HepG2 (cell line): ENCODE measurements at regions not wholly inside any gene's neighbourhood (a gene's known extent, or its start where the extent isn't known, plus 50 kb on each side); places are given as distances from the start of the nearest gene placed in this dataset.

Experiments used
- ATAC-seq: fragments of 200-7000 bp; cut with Tn5 transposase; 3 replicates; pipeline ENCODE4 v1.9.1; 2020; ENCODE audit warnings: mild to moderate bottlenecking, moderate library complexity
- BruUV-seq: library from RNA; stranded (reverse); fragments of 400-500 nt; replicated peaks from 2 replicates; lab custom pipeline; 2021; lab: Mats Ljungman, UMichigan
- CTCF ChIA-PET: fragments of 300-600 bp; formaldehyde crosslinking; extraction: SDS; loops from one replicate; lab custom pipeline; 2021; ENCODE audit warnings: low total read pairs, inconsistent platforms, low intra/inter-chr PET ratio; lab: Yijun Ruan, JAX
- POLR2A ChIA-PET: fragments of 350-600 bp; sonication (Branson Sonifier 250); formaldehyde crosslinking; loops from one replicate; lab custom pipeline; 2020; ENCODE audit warnings: antibody characterized with exemption, inconsistent platforms; lab: Yijun Ruan, JAX
- DNase-seq: peaks from one replicate; pipeline ENCODE4 v3.0.0-alpha.2; 2015; ENCODE audit warnings: low spot score
- FAIRE-seq: peaks from 3 replicates; lab custom pipeline; 2011; peaks lifted over from hg19 to GRCh38; lab: Jason Lieb, UNC
- H2AFZ ChIP-seq: one replicate; pipeline ENCODE4 v1.6.1; 2011; ENCODE audit warnings: low read length, inconsistent platforms
- H3K27ac ChIP-seq: fragments of 300-600 bp; 3 replicates; pipeline ENCODE4 v1.8.0; 2011; ENCODE audit warnings: mixed run types, mild to moderate bottlenecking, mixed read lengths, low read length, inconsistent platforms; ENCODE audit not compliant: insufficient read depth; ENCODE audit errors: extremely low read length
- H3K27me3 ChIP-seq, 2 experiments: fragments of 200-600 bp in 1 of 2; 2 replicates in 1 of 2; 3 replicates in 1 of 2; pipeline versions ENCODE4 v1.6.0 to v1.8.0; 2011; ENCODE audit warnings: low read length in 2 of 2, mild to moderate bottlenecking in 2 of 2, moderate library complexity in 2 of 2, inconsistent platforms in 1 of 2; ENCODE audit not compliant: insufficient read depth in 2 of 2, control insufficient read depth in 1 of 2
- H3K36me3 ChIP-seq, 2 experiments: fragments of 200-600 bp in 1 of 2; replicated peaks in 1 of 2; 2 replicates in 1 of 2; 3 replicates in 1 of 2; pipeline versions ENCODE4 v1.5.1 to v1.8.0; 2011; ENCODE audit warnings: low read length in 2 of 2, inconsistent platforms in 1 of 2; ENCODE audit not compliant: insufficient read depth in 2 of 2, control insufficient read depth in 1 of 2
- H3K4me1 ChIP-seq: 2 replicates; pipeline ENCODE4 v1.5.1; 2012; ENCODE audit warnings: low read length, inconsistent platforms; ENCODE audit not compliant: insufficient read depth
- H3K4me2 ChIP-seq: 2 replicates; pipeline ENCODE4 v1.6.0; 2011; ENCODE audit warnings: low read depth, low read length, inconsistent platforms
- H3K4me3 ChIP-seq, 3 experiments: fragments of 200-600 bp in 1 of 3; sonication (generic), shearing (Covaris generic) in 1 of 3; replicated peaks in 1 of 3; 2 replicates each; pipeline ENCODE4 v1.5.1; 2011 to 2016; ENCODE audit warnings: low read length in 3 of 3, inconsistent platforms in 2 of 3, low read depth in 2 of 3, mild to moderate bottlenecking in 2 of 3, control low read depth in 1 of 3, mixed read lengths in 1 of 3; ENCODE audit not compliant: insufficient read depth in 1 of 3
- H3K79me2 ChIP-seq: one replicate; pipeline ENCODE4 v1.6.1; 2011; ENCODE audit warnings: low read length, inconsistent platforms; ENCODE audit not compliant: insufficient read depth
- H3K9ac ChIP-seq: 2 replicates; pipeline ENCODE4 v1.6.0; 2011; ENCODE audit warnings: mild to moderate bottlenecking, low read depth, low read length, inconsistent platforms; ENCODE audit not compliant: insufficient read depth
- H3K9me3 ChIP-seq: 2 replicates; pipeline ENCODE4 v1.5.1; 2012; ENCODE audit warnings: mild to moderate bottlenecking, low read length
- H4K20me1 ChIP-seq: 2 replicates; pipeline ENCODE4 v1.6.0; 2011; ENCODE audit warnings: inconsistent platforms, mild to moderate bottlenecking, low read length, moderate library complexity; ENCODE audit not compliant: insufficient read depth
- HOMEZ ChIP-seq: IDR thresholded peaks from 2 replicates; pipeline ENCODE4 v1.6.1; 2016; ENCODE audit warnings: low read depth
- MED1 ChIP-seq: sonication (generic); formaldehyde crosslinking; IDR thresholded peaks from 2 replicates; pipeline ENCODE4 v1.4.0; 2020; ENCODE audit warnings: missing genetic modification reagents
- STAG1 ChIP-seq: sonication (generic); formaldehyde crosslinking; IDR thresholded peaks from 2 replicates; pipeline ENCODE4 v1.4.0; 2020; ENCODE audit warnings: missing genetic modification reagents
- TEAD3 ChIP-seq: optimal IDR thresholded peaks from 2 replicates; pipeline ENCODE3; 2016; ENCODE audit warnings: borderline replicate concordance
- ZBTB37 ChIP-seq: sonication (generic); formaldehyde crosslinking; IDR thresholded peaks from 2 replicates; pipeline ENCODE4 v1.4.0; 2020; ENCODE audit warnings: mild to moderate bottlenecking, missing genetic modification reagents
- ZC3H4 ChIP-seq: sonication (generic); formaldehyde crosslinking; IDR thresholded peaks from 2 replicates; pipeline ENCODE4 v1.4.0; 2020; ENCODE audit warnings: missing genetic modification reagents, borderline replicate concordance
- ZNF235 ChIP-seq: sonication (generic); formaldehyde crosslinking; IDR thresholded peaks from 2 replicates; pipeline ENCODE4 v1.8.1; 2023; ENCODE audit warnings: mild to moderate bottlenecking, missing genetic modification reagents, borderline replicate concordance
- WGBS: methylation state at CpG from one replicate; pipeline ENCODE4 v1.1.6; 2017; ENCODE audit warnings: low lambda C conversion rate; 5-methylcytosine and 5-hydroxymethylcytosine counted together
- in situ Hi-C: cut with HindIII; loops from 2 replicates; pipeline ENCODE4 v1.10.0; 2017; ENCODE audit warnings: low pct_unique_long_range_greater_than_20kb; ENCODE audit not compliant: extremely low pct_ligation_motif_present
- intact Hi-C: fragments of 100-400 bp; cut with micrococcal nuclease; formaldehyde crosslinking; loops from one replicate; pipeline ENCODE4 v1.10.0; 2022; ENCODE audit not compliant: unreplicated experiment

GRCh38 chr11:130722401-130722800 lies 193.9 kb downstream of the SNX19 start:
- Histone ChIP-seq H3K79me2 (no peaks in the 10 kb centered on the region), H3K4me3 (no peak overlapping the region), H2AFZ (no peak overlapping the region), H3K4me2 (no peak overlapping the region), H3K9ac (no peak overlapping the region), H3K27me3 (peaks cover 1 to 21% of the 10 kb centered on the region in 2 experiments; a peak in 2 of 5 replicates), H3K36me3 (no peaks in the 10 kb centered on the region), H4K20me1 (0 out of 2 replicates have a peak, but pooled peaks cover 3% of the 10 kb centered on the region), H3K9me3 (no peaks in the 10 kb centered on the region), H3K4me1 (no peaks in the 10 kb centered on the region), H3K27ac (no peak overlapping the region)
- ChIA-PET POLR2A (no interaction called here), CTCF (no interaction called here)
- TF ChIP-seq STAG1 = no peak
- intact Hi-C loops (no loop called here), in situ Hi-C loops (no loop called here)
- DNase-seq (no peak), FAIRE-seq (no peak), ATAC-seq (no peak)
- BruUV-seq = no TSS peak
- 5% methylated on average over 4 of the region's 4 CpGs for WGBS

- Histone ChIP-seq H3K4me3 (no peak overlapping the region), H3K4me1 (no peaks in the 10 kb centered on the region), H3K27ac (no peak overlapping the region), H3K9ac (no peak overlapping the region), H3K79me2 (no peaks in the 10 kb centered on the region), H3K27me3 (peaks cover 1 to 21% of the 10 kb centered on the region in 2 experiments; a peak in 2 of 5 replicates), H2AFZ (no peak overlapping the region), H3K4me2 (no peak overlapping the region), H4K20me1 (0 out of 2 replicates have a peak, but pooled peaks cover 3% of the 10 kb centered on the region), H3K36me3 (no peaks in the 10 kb centered on the region), H3K9me3 (peaks cover 13% of the 10 kb centered on the region)
- no TSS peak for BruUV-seq
- no peak for ATAC-seq
- 5% methylated on average over 5 of the region's 5 CpGs for WGBS
- no peak for DNase-seq
- ChIA-PET CTCF (no interaction called here), POLR2A (no interaction called here)
- in situ Hi-C loops (no loop called here), intact Hi-C loops (no loop called here)
- FAIRE-seq = no peak
- no peak for TF ChIP-seq HOMEZ (CRISPR knock-in tag)
- no peak for TF ChIP-seq ZC3H4 (CRISPR knock-in tag)
- no peak for TF ChIP-seq ZNF235 (CRISPR knock-in tag)
- TF ChIP-seq ZBTB37 (CRISPR knock-in tag) = no peak
- TF ChIP-seq MED1 (CRISPR knock-in tag) = no peak
- no peak for TF ChIP-seq TEAD3 (CRISPR knock-in tag)
These were observed 190.7 kb downstream of the SNX19 start for GRCh38 chr11:130725421-130726233.
